ENCODE measurements at regions not wholly inside any gene's neighbourhood (a gene's known extent, or its start where the extent isn't known, plus 50 kb on each side); places are given as distances from the start of the nearest gene placed in this dataset.

- Histone ChIP-seq H3K27ac (ENCODE audit: insufficient read depth, low read depth, low read length) (no peak overlapping the region), H4K20me1 (replicated peaks; ENCODE audit: control insufficient read depth, extremely low read depth, insufficient read depth, low read length) (no peaks in the 10 kb centered on the region), H3K4me3 (replicated peaks in 1 of 3; ENCODE audit: insufficient read depth in 1 of 3, low read depth in 1 of 3, low read length in 3 of 3) (no peak overlapping the region), H3K4me2 (ENCODE audit: insufficient read depth, low read length) (no peak overlapping the region), H3K36me3 (ENCODE audit: control insufficient read depth in 2 of 2, extremely low read depth in 1 of 2, insufficient read depth in 2 of 2, low read length in 2 of 2) (no peaks in the 10 kb centered on the region), H3K4me1 (ENCODE audit: control insufficient read depth, extremely low read depth, insufficient read depth, low read length) (peaks cover 4% of the 10 kb centered on the region), H3K79me2 (ENCODE audit: control insufficient read depth, insufficient read depth, low read length) (no peaks in the 10 kb centered on the region), H3K9me3 (replicated peaks; ENCODE audit: control insufficient read depth, insufficient read depth, low read length) (no peaks in the 10 kb centered on the region), H3K27me3 (ENCODE audit: control insufficient read depth in 2 of 2, insufficient read depth in 2 of 2, low read length in 2 of 2) (peaks cover 1 to 4% of the 10 kb centered on the region in 2 experiments), H3K9me1 (replicated peaks; ENCODE audit: control insufficient read depth, extremely low read depth, insufficient read depth, low read length) (no peaks in the 10 kb centered on the region), H3K9ac (replicated peaks; ENCODE audit: extremely low read depth, insufficient read depth, low read length) (no peak overlapping the region), H2AFZ (ENCODE audit: low read depth, low read length) (no peak overlapping the region)
- BruUV-seq (replicated peaks): no TSS peak
- intact Hi-C loops (cut with micrococcal nuclease) (no loop called here), dilution Hi-C loops (cut with MboI; ENCODE audit: extremely low pct_ligation_motif_present, low sequenced_read_pairs) (no loop called here)
- ChIA-PET CTCF (no interaction called here), POLR2A (no interaction called here)
- TF ChIP-seq MAX (IDR thresholded peaks at IDR 0.05; ENCODE audit: insufficient read depth, insufficient read length): no peak
- no peak for TF ChIP-seq GATA2 (IDR thresholded peaks at IDR 0.05; ENCODE audit: insufficient read depth, insufficient read length, low read depth, low read length)
- TF ChIP-seq POLR2AphosphoS5 (IDR thresholded peaks at IDR 0.05; ENCODE audit: insufficient read depth, low read depth, low read length): no peak
- no peak for TF ChIP-seq POLR2A (IDR thresholded peaks at IDR 0.05; ENCODE audit: low read depth, low read length)
- no peak for TF ChIP-seq JUN (IDR thresholded peaks at IDR 0.05; ENCODE audit: borderline replicate concordance, insufficient read depth, insufficient read length, low read depth)
- TF ChIP-seq EZH2 (IDR thresholded peaks at IDR 0.05; ENCODE audit: borderline replicate concordance, low read depth, low read length, severe bottlenecking): no peak
- TF ChIP-seq FOS (IDR thresholded peaks at IDR 0.05; ENCODE audit: borderline replicate concordance, insufficient read depth, low read length): no peak
- FAIRE-seq (no peak), DNase-seq (ENCODE audit: low read depth, low spot score) (no peak)
Measured at GRCh38 chr6:4693173-4693970, 82.8 kb upstream of the CDYL start.

- BruUV-seq (replicated peaks): no TSS peak
- FAIRE-seq: no peak
- POLR2A ChIA-PET: interaction anchor here (0.7 kb wide), 1 partner anchor 198 kb away, joined by 4 read pairs; no protein-coding TSS in a partner anchor
Measured at GRCh38 chr6:4692664-4693063, 83.5 kb upstream of the CDYL start.

More at GRCh38 chr6:4692664-4693063, 83.5 kb upstream of the CDYL start:
- Histone ChIP-seq H3K4me1 (ENCODE audit: control insufficient read depth, extremely low read depth, insufficient read depth, low read length) (peaks cover 11% of the 10 kb centered on the region), H3K27me3 (ENCODE audit: control insufficient read depth in 2 of 2, insufficient read depth in 2 of 2, low read length in 2 of 2) (peaks cover 1 to 4% of the 10 kb centered on the region in 2 experiments), H4K20me1 (replicated peaks; ENCODE audit: control insufficient read depth, extremely low read depth, insufficient read depth, low read length) (no peaks in the 10 kb centered on the region), H3K9me3 (replicated peaks; ENCODE audit: control insufficient read depth, insufficient read depth, low read length) (no peaks in the 10 kb centered on the region), H3K36me3 (ENCODE audit: control insufficient read depth in 2 of 2, extremely low read depth in 1 of 2, insufficient read depth in 2 of 2, low read length in 2 of 2) (no peaks in the 10 kb centered on the region), H2AFZ (ENCODE audit: low read depth, low read length) (no peak overlapping the region), H3K9ac (replicated peaks; ENCODE audit: extremely low read depth, insufficient read depth, low read length) (no peak overlapping the region), H3K9me1 (replicated peaks; ENCODE audit: control insufficient read depth, extremely low read depth, insufficient read depth, low read length) (no peaks in the 10 kb centered on the region), H3K4me2 (ENCODE audit: insufficient read depth, low read length) (no peak overlapping the region), H3K79me2 (ENCODE audit: control insufficient read depth, insufficient read depth, low read length) (no peaks in the 10 kb centered on the region), H3K27ac (ENCODE audit: insufficient read depth, low read depth, low read length) (no peak overlapping the region), H3K4me3 (replicated peaks in 1 of 3; ENCODE audit: insufficient read depth in 1 of 3, low read depth in 1 of 3, low read length in 3 of 3) (no peak overlapping the region)
- dilution Hi-C loops (cut with MboI; ENCODE audit: extremely low pct_ligation_motif_present, low sequenced_read_pairs): no loop called here
- DNase-seq (ENCODE audit: low read depth, low spot score): no peak
- intact Hi-C loops (cut with micrococcal nuclease): no loop called here
- TF ChIP-seq POLR2A (IDR thresholded peaks at IDR 0.05; ENCODE audit: low read depth, low read length): no peak
- TF ChIP-seq JUN (IDR thresholded peaks at IDR 0.05; ENCODE audit: borderline replicate concordance, insufficient read depth, insufficient read length, low read depth): no peak
- TF ChIP-seq POLR2AphosphoS5 (IDR thresholded peaks at IDR 0.05; ENCODE audit: insufficient read depth, low read depth, low read length): no peak
- TF ChIP-seq EZH2 (IDR thresholded peaks at IDR 0.05; ENCODE audit: borderline replicate concordance, low read depth, low read length, severe bottlenecking): no peak
- no peak for TF ChIP-seq FOS (IDR thresholded peaks at IDR 0.05; ENCODE audit: borderline replicate concordance, insufficient read depth, low read length)
- TF ChIP-seq CTCF (IDR thresholded peaks at IDR 0.05; ENCODE audit: extremely low read depth in 1 of 2, insufficient read depth in 1 of 2, low read depth in 1 of 2, low read length in 2 of 2): no peak
- no peak for TF ChIP-seq MYC (IDR thresholded peaks at IDR 0.05; ENCODE audit: low read depth, low read length)
- TF ChIP-seq MAX (IDR thresholded peaks at IDR 0.05; ENCODE audit: insufficient read depth, insufficient read length): no peak
- no peak for TF ChIP-seq GATA2 (IDR thresholded peaks at IDR 0.05; ENCODE audit: insufficient read depth, insufficient read length, low read depth, low read length)
- CTCF ChIA-PET: no interaction called here
